Esophagus (tissue), 2 donors: ENCODE measurements at regions not wholly inside any gene's neighbourhood (a gene's known extent, or its start where the extent isn't known, plus 50 kb on each side); places are given as distances from the start of the nearest gene placed in this dataset.

Source experiments
- H3K27ac ChIP-seq, 2 donors: one replicate each; pipeline ENCODE4 v1.5.1; 2013; ENCODE audit warnings: low read depth in 2 of 2, mild to moderate bottlenecking in 2 of 2, inconsistent platforms in 1 of 2, low read length in 1 of 2, moderate library complexity in 1 of 2
- H3K27me3 ChIP-seq, 2 donors: one replicate each; pipeline ENCODE4 v1.6.1; 2013; ENCODE audit warnings: low read length in 2 of 2, control low read depth in 1 of 2, mild to moderate bottlenecking in 1 of 2; ENCODE audit not compliant: insufficient read depth in 2 of 2, control insufficient read depth in 1 of 2
- H3K36me3 ChIP-seq, 2 donors: one replicate each; pipeline ENCODE4 v1.6.1; 2013; ENCODE audit warnings: low read length in 1 of 2; ENCODE audit not compliant: control insufficient read depth in 2 of 2, insufficient read depth in 2 of 2
- H3K4me1 ChIP-seq, 2 donors: one replicate each; pipeline ENCODE4 v1.6.1; 2013; ENCODE audit warnings: low read length in 1 of 2; ENCODE audit not compliant: control insufficient read depth in 2 of 2, insufficient read depth in 2 of 2
- H3K4me3 ChIP-seq, 2 donors: one replicate each; pipeline ENCODE4 v1.5.1; 2013; ENCODE audit warnings: low read length in 2 of 2, mild to moderate bottlenecking in 2 of 2, low read depth in 1 of 2, moderate library complexity in 1 of 2
- H3K9me3 ChIP-seq, 2 donors: one replicate each; pipeline ENCODE4 v1.6.1; 2013; ENCODE audit warnings: mild to moderate bottlenecking in 2 of 2, low read depth in 1 of 2, low read length in 1 of 2, moderate library complexity in 1 of 2; ENCODE audit not compliant: control insufficient read depth in 2 of 2, insufficient read depth in 1 of 2
- WGBS, 2 donors: extraction: QIAGEN DNeasy Blood & Tissue Kit; methylation state at CpG; one replicate each; pipeline ENCODE4 v1.1.7; 2013; 5-methylcytosine and 5-hydroxymethylcytosine counted together
- donor health status: healthy with polysubstance abuse.
- donor health status: Bipolar disorder and iron deficiency.

- H3K4me1 ChIP-seq: peaks cover 0 to 4% of the 10 kb centered on the region in 2 donors
- H3K27ac ChIP-seq: no peak overlapping the region
- WGBS, 2 donors: 29 to 46% methylated on average over 1 of the region's 1 CpG
Measured at GRCh38 chr13:22143671-22144070, 472.8 kb downstream of the FGF9 start.

GRCh38 chr13:22144806-22145205 lies 473.9 kb downstream of the FGF9 start:
- Histone ChIP-seq H3K4me3 (no peak overlapping the region), H3K27me3 (no peaks in the 10 kb centered on the region), H3K9me3 (peaks cover 0 to 3% of the 10 kb centered on the region in 2 donors), H3K27ac (no peak overlapping the region), H3K36me3 (no peaks in the 10 kb centered on the region), H3K4me1 (peaks cover 0 to 4% of the 10 kb centered on the region in 2 donors)
- 89 to 90% methylated on average over 2 of the region's 2 CpGs for WGBS, 2 donors

More at GRCh38 chr13:22143671-22144070, 472.8 kb downstream of the FGF9 start:
- Histone ChIP-seq H3K36me3 (no peaks in the 10 kb centered on the region), H3K9me3 (peaks cover 0 to 3% of the 10 kb centered on the region in 2 donors), H3K27me3 (no peaks in the 10 kb centered on the region), H3K4me3 (no peak overlapping the region)

- H3K27ac ChIP-seq: no peak overlapping the region
- H3K4me3 ChIP-seq: no peak overlapping the region
- 90% methylated on average over 3 of the region's 3 CpGs for WGBS, 2 donors
- H3K36me3 ChIP-seq: no peaks in the 10 kb centered on the region
- peaks cover 0 to 4% of the 10 kb centered on the region in 2 donors for H3K4me1 ChIP-seq
- H3K27me3 ChIP-seq: no peaks in the 10 kb centered on the region
- H3K9me3 ChIP-seq: peaks cover 0 to 3% of the 10 kb centered on the region in 2 donors
Measured at GRCh38 chr13:22148187-22148586, 477.3 kb downstream of the FGF9 start.

- Histone ChIP-seq H3K9me3 (no peaks in the 10 kb centered on the region), H3K27ac (no peak overlapping the region), H3K4me1 (no peaks in the 10 kb centered on the region), H3K36me3 (no peaks in the 10 kb centered on the region), H3K4me3 (no peak overlapping the region), H3K27me3 (no peaks in the 10 kb centered on the region)
- WGBS, 2 donors: 92 to 98% methylated on average over 2 of the region's 2 CpGs
Measured at GRCh38 chr13:22152751-22153150, 481.9 kb downstream of the FGF9 start.

DNA sequence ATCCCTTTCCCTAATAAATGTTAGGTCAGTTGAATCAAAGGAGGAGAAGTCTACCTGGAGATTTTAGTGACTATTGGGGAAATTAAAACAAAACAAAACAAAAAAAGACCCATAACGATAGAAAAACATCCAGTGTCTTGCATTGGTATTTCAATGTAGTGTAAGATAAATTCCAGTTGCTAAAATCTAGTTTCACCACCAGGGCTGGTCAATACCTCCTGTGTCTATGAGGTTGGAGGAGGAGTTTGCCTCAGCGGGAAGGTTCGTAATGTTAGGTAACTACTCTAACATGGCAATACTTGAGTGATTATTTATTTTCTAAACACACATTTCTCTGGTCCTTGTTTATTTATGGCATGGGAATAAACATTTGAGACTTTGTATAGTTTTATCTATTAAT lies 483.2 kb downstream of the FGF9 start:
- no peaks in the 10 kb centered on the region for H3K36me3 ChIP-seq
- H3K27me3 ChIP-seq: no peaks in the 10 kb centered on the region
- H3K4me3 ChIP-seq: no peak overlapping the region
- H3K4me1 ChIP-seq: no peaks in the 10 kb centered on the region
- WGBS, 2 donors: 82 to 92% methylated on average over 3 of the region's 3 CpGs
- no peaks in the 10 kb centered on the region for H3K9me3 ChIP-seq
- H3K27ac ChIP-seq: no peak overlapping the region

DNA sequence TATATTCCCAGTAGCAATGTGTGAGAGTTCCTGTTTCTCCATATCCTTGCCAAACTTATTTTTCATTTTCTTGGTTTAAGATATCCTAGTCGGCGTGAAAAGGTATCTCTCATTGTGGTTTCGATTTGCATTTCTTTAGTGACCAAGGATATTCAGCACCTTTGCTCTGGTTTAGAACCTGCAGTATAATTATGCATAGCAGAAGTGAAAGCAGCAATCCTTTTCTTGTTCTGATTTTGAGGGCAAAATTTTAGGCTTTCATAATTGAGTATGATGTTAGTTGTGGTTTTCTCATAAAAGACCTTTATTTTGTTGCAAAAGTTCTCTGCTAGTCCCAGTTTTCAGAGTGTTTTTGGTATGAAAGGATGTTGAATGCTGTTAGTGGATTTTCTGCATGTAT lies 491.0 kb downstream of the FGF9 start:
- no peaks in the 10 kb centered on the region for H3K4me1 ChIP-seq
- H3K4me3 ChIP-seq: no peak overlapping the region
- H3K27me3 ChIP-seq: no peaks in the 10 kb centered on the region
- H3K36me3 ChIP-seq: no peaks in the 10 kb centered on the region
- 82 to 89% methylated on average over 3 of the region's 3 CpGs for WGBS, 2 donors
- no peaks in the 10 kb centered on the region for H3K9me3 ChIP-seq
- no peak overlapping the region for H3K27ac ChIP-seq

DNA sequence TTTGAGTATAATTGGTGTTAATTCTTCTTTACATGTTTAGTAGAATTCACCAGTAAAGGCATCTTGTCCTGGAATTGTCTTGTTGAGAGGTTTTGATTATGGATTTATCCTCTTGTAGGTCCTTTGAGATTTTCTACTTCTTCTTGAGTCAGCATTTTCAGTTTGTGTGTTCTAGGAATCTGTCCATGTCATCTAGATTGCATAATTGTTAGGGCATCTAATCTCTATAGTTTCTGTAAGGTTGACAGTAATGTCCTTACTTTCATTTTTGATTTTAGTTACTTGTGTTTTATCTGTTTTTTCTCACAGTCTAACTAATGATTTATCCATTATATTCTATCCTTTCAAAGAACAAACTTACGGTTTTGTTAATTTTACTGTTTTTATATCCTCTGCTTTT lies 492.0 kb downstream of the FGF9 start:
- Histone ChIP-seq H3K4me3 (no peak overlapping the region), H3K27me3 (no peaks in the 10 kb centered on the region), H3K4me1 (no peaks in the 10 kb centered on the region), H3K9me3 (no peaks in the 10 kb centered on the region), H3K27ac (no peak overlapping the region), H3K36me3 (no peaks in the 10 kb centered on the region)
- 72% methylated on average over 1 of the region's 1 CpG for WGBS, 2 donors

DNA sequence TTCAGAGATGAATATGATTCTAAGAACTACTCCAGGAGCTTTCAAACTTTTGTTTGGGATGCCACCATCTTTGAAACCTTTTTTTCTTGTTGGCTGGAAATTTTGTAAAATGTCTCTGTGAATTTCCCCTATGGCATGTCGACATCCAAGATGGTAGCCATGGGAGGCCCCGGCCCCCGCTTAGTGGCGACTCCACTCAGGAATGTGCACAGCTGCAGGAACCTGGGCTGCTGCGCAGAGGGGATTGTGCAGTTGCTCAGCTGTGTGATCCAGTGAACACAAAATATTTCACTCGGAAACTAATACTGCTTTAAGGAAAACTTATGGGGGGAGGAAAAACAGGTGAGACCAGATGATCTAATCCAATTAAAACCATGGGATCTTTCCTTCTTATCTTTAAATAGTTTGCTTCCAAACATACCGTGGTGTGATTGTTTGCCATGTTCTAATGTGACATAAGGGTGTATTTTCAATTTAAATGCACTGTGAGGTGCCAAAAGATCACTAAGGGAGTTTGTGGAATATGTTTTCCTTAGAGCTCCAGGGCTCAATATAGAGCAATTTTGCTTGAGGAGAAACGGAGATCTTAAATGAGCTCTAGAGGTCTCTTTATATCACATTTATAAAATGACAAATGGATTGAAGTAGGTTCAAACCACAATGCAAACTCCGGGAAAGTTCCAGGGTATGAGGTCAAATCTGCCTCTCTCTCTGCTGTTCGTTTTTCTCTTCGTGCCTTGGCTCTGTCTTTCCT lies 497.7 kb downstream of the FGF9 start:
- 75 to 79% methylated on average over 11 of the region's 11 CpGs for WGBS, 2 donors
- Histone ChIP-seq H3K9me3 (no peaks in the 10 kb centered on the region), H3K27me3 (no peaks in the 10 kb centered on the region), H3K4me3 (no peak overlapping the region), H3K36me3 (no peaks in the 10 kb centered on the region), H3K4me1 (no peaks in the 10 kb centered on the region), H3K27ac (no peak overlapping the region)

DNA sequence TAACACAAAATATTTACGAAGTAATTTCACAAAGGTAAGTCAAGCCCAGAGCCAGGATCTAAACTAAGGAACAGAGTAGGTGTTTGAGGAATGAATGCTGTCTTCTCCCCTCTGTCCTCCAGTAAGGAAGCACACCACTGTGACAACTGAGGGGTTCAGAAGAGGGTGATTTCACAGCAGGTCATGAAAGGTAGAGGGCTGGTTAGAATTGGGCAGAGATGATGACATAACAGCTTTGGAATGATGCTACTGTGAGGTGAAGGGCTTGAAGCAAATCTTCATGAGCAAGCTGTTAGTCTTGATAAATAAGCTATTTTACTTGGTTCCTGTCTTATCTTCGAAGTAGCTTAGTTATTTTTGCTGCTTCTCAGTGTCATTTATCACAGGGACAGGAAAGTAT lies 498.6 kb downstream of the FGF9 start:
- H3K4me1 ChIP-seq: no peaks in the 10 kb centered on the region
- WGBS, 2 donors: 54 to 58% methylated on average over 2 of the region's 2 CpGs
- no peaks in the 10 kb centered on the region for H3K36me3 ChIP-seq
- no peak overlapping the region for H3K4me3 ChIP-seq
- no peak overlapping the region for H3K27ac ChIP-seq
- no peaks in the 10 kb centered on the region for H3K9me3 ChIP-seq
- H3K27me3 ChIP-seq: no peaks in the 10 kb centered on the region

- WGBS, 2 donors: 53 to 75% methylated on average over 2 of the region's 2 CpGs
- no peak overlapping the region for H3K4me3 ChIP-seq
- H3K36me3 ChIP-seq: no peaks in the 10 kb centered on the region
- H3K27ac ChIP-seq: no peak overlapping the region
- no peaks in the 10 kb centered on the region for H3K4me1 ChIP-seq
- H3K27me3 ChIP-seq: no peaks in the 10 kb centered on the region
- H3K9me3 ChIP-seq: no peaks in the 10 kb centered on the region
Measured at GRCh38 chr13:22173610-22174009, 502.7 kb downstream of the FGF9 start.
